Dedifferentiated amniotic fluid mesenchymal stem cell (primary cell): ENCODE measurements at regions not wholly inside any gene's neighbourhood (a gene's known extent, or its start where the extent isn't known, plus 50 kb on each side); places are given as distances from the start of the nearest gene placed in this dataset.
"Not testable (repeated sequence)": the region's sequence is repeated elsewhere in the genome, so short reads cannot be mapped to it uniquely, and the experiment has no call there.

Source experiments
- DNase-seq: peaks from one replicate; pipeline ENCODE4 v3.0.0-alpha.2; 2016; ENCODE audit errors: extremely low spot score

GRCh38 chr6:92275150-92275549, 1144.2 kb downstream of the EPHA7 start:
- DNase-seq, result no peak

GRCh38 chr6:92274588-92274987, 1144.8 kb downstream of the EPHA7 start:
- DNase-seq, result no peak

- DNase-seq, result no peak
Observed at GRCh38 chr6:92273694-92274093, 1145.7 kb downstream of the EPHA7 start.

GRCh38 chr6:92271091-92271490, 1148.3 kb downstream of the EPHA7 start:
- no peak for DNase-seq

GRCh38 chr6:92270365-92270764, 1149.0 kb downstream of the EPHA7 start:
- no peak for DNase-seq

- no peak for DNase-seq
Observed at GRCh38 chr6:92267335-92267734, 1152.0 kb downstream of the EPHA7 start.

GRCh38 chr6:92263864-92264263, 1155.5 kb downstream of the EPHA7 start:
- no peak for DNase-seq

GRCh38 chr6:92259171-92259570, 1160.2 kb downstream of the EPHA7 start:
- DNase-seq, result no peak

- DNase-seq, result no peak
Observed at GRCh38 chr6:92243315-92243714, 1176.0 kb downstream of the EPHA7 start.

GRCh38 chr6:92231171-92231701, 1188.1 kb downstream of the EPHA7 start:
- no peak for DNase-seq

- DNase-seq, result not testable (repeated sequence)
Observed at GRCh38 chr6:92219987-92220386, 1199.4 kb downstream of the EPHA7 start.

- DNase-seq, result no peak
Observed at GRCh38 chr6:92216717-92217116, 1202.6 kb downstream of the EPHA7 start.

- DNase-seq, result no peak
Observed at GRCh38 chr6:92201618-92202017, 1217.7 kb downstream of the EPHA7 start.

- DNase-seq, result no peak
Observed at GRCh38 chr6:92196325-92196724, 1223.0 kb downstream of the EPHA7 start.

GRCh38 chr6:92195796-92196195, 1223.6 kb downstream of the EPHA7 start:
- no peak for DNase-seq

GRCh38 chr6:92188016-92188415, 1231.3 kb downstream of the EPHA7 start:
- no peak for DNase-seq

- no peak for DNase-seq
Observed at GRCh38 chr6:92184933-92185332, 1234.4 kb downstream of the EPHA7 start.

GRCh38 chr6:92181347-92181746, 1238.0 kb downstream of the EPHA7 start:
- no peak for DNase-seq

GRCh38 chr6:92180090-92180489, 1239.3 kb downstream of the EPHA7 start:
- DNase-seq, result no peak

- DNase-seq, result no peak
Observed at GRCh38 chr6:92176666-92177065, 1242.7 kb downstream of the EPHA7 start.

GRCh38 chr6:92174398-92175073, 1244.8 kb downstream of the EPHA7 start:
- no peak for DNase-seq

GRCh38 chr6:92169506-92169905, 1249.9 kb downstream of the EPHA7 start:
- no peak for DNase-seq

GRCh38 chr6:92166666-92167065, 1252.7 kb downstream of the EPHA7 start:
- no peak for DNase-seq

GRCh38 chr6:92161953-92162352, 1257.4 kb downstream of the EPHA7 start:
- no peak for DNase-seq
